Vagina (tissue), 2 donors: ENCODE measurements at regions not wholly inside any gene's neighbourhood (a gene's known extent, or its start where the extent isn't known, plus 50 kb on each side); places are given as distances from the start of the nearest gene placed in this dataset.
A peak's percentile ranks its signal among the peaks of the same experiment; 100 is the strongest.

Experiments
- DNase-seq, 2 donors: peaks; one replicate each; pipeline ENCODE4 v3.0.0-alpha.2; 2017; ENCODE audit errors: extremely low spot score in 2 of 2
- H3K27ac ChIP-seq: fragments of 200-600 bp; sonication (generic); one replicate; pipeline ENCODE4 v1.5.1; 2019
- H3K27me3 ChIP-seq: fragments of 200-600 bp; sonication (generic); one replicate; pipeline ENCODE4 v1.5.1; 2019
- H3K36me3 ChIP-seq, 2 donors: fragments of 200-600 bp; sonication (generic); one replicate each; pipeline ENCODE4 v1.5.1; 2017 to 2019
- H3K4me1 ChIP-seq: fragments of 200-600 bp; sonication (generic); one replicate; pipeline ENCODE4 v1.5.1; 2019
- H3K4me3 ChIP-seq, 2 donors: fragments of 200-600 bp; sonication (generic); 1 replicate in 1 of 2; 2 replicates in 1 of 2; pipeline ENCODE4 v1.5.1; 2016 to 2019
- H3K9me3 ChIP-seq: fragments of 200-600 bp; sonication (generic); one replicate; pipeline ENCODE4 v1.5.1; 2019
- POLR2A ChIP-seq, 2 donors: fragments of 450-650 bp; IDR thresholded peaks; one replicate each; pipeline ENCODE4 v1.6.1; 2017; ENCODE audit warnings: antibody characterized with exemption in 2 of 2, mild to moderate bottlenecking in 2 of 2, moderate library complexity in 2 of 2
- POLR2AphosphoS5 ChIP-seq, 2 donors: sonication (generic); formaldehyde crosslinking; IDR thresholded peaks; one replicate each; pipeline ENCODE4 v1.9.0; 2017; ENCODE audit warnings: antibody characterized with exemption in 2 of 2, mild to moderate bottlenecking in 2 of 2, low read depth in 1 of 2; ENCODE audit not compliant: insufficient read depth in 1 of 2
- intact Hi-C: fragments of 100-400 bp; cut with DNase I; formaldehyde crosslinking; loops from one replicate; pipeline ENCODE4 v1.15.1; 2023
- TF ChIP-seq, protein P1 (sequence below), 3 experiments: fragments of 450-650 bp in 2 of 3; fragments of 200-600 bp in 1 of 3; sonication (generic) in 1 of 3; IDR thresholded peaks; one replicate each; pipeline ENCODE4 v1.5.1; 2017 to 2019; ENCODE audit warnings: antibody characterized with exemption in 3 of 3, mild to moderate bottlenecking in 2 of 3, moderate library complexity in 2 of 3

DNA sequence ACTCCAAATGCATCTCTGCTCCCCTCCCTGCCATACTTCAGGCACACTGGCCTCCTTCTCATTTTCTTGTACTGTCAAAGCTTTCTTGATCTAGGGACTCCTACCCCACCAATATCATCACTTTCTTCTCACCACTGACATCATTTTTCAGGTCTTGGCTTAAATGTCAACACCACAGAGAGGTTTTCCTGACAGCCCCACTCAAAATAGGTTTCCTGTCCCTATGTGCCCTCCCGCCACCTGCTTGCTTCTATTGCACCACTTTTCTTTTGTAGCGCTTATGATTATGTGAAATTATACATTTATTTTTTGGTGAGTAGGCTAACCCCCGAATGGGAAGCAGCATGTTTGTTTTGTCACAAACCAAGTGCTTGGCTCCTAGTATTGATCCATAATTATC, 164.6 kb downstream of the NDFIP2 start:
- H3K4me3 ChIP-seq = no peak overlapping the region
- no peak for DNase-seq
- TF ChIP-seq, protein P1, sequence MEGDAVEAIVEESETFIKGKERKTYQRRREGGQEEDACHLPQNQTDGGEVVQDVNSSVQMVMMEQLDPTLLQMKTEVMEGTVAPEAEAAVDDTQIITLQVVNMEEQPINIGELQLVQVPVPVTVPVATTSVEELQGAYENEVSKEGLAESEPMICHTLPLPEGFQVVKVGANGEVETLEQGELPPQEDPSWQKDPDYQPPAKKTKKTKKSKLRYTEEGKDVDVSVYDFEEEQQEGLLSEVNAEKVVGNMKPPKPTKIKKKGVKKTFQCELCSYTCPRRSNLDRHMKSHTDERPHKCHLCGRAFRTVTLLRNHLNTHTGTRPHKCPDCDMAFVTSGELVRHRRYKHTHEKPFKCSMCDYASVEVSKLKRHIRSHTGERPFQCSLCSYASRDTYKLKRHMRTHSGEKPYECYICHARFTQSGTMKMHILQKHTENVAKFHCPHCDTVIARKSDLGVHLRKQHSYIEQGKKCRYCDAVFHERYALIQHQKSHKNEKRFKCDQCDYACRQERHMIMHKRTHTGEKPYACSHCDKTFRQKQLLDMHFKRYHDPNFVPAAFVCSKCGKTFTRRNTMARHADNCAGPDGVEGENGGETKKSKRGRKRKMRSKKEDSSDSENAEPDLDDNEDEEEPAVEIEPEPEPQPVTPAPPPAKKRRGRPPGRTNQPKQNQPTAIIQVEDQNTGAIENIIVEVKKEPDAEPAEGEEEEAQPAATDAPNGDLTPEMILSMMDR (IDR thresholded peaks at IDR 0.05) = no peak
- TF ChIP-seq POLR2A (IDR thresholded peaks at IDR 0.05) = no peak
- TF ChIP-seq POLR2AphosphoS5 (IDR thresholded peaks at IDR 0.05; ENCODE audit: insufficient read depth in 1 of 2, low read depth in 1 of 2) = no peak
- no peak overlapping the region for H3K27ac ChIP-seq
- H3K27me3 ChIP-seq = no peaks in the 10 kb centered on the region
- intact Hi-C loops = no loop called here
- no peaks in the 10 kb centered on the region for H3K4me1 ChIP-seq
- no peaks in the 10 kb centered on the region for H3K9me3 ChIP-seq
- no peaks in the 10 kb centered on the region for H3K36me3 ChIP-seq

DNA sequence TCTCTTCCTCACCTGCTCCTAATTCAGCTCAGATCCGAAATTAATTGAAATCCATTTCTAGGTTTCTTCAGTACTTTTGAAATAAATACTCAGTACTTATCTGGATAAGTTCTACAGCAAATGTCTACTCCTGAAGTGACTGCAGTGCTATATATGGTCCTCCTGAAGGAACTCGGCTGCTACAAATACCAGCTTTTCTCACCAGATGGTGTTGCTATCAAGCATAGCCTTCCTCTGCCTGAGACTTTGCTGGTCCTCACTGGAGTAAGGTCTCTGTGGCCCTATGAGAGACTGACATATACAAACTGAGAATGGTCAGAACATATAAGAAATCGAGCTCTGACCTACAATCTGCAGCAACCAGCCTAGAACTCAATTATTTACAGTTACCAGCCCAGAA, 161.6 kb downstream of the NDFIP2 start:
- TF ChIP-seq POLR2AphosphoS5 (IDR thresholded peaks at IDR 0.05; ENCODE audit: insufficient read depth in 1 of 2, low read depth in 1 of 2) = no peak
- TF ChIP-seq, protein P1 (IDR thresholded peaks at IDR 0.05) = no peak
- TF ChIP-seq POLR2A (IDR thresholded peaks at IDR 0.05) = no peak
- Histone ChIP-seq H3K36me3 (no peaks in the 10 kb centered on the region), H3K4me3 (no peak overlapping the region), H3K27ac (no peak overlapping the region), H3K27me3 (no peaks in the 10 kb centered on the region), H3K9me3 (no peaks in the 10 kb centered on the region), H3K4me1 (no peaks in the 10 kb centered on the region)
- DNase-seq = no peak
- intact Hi-C loops = no loop called here

DNA sequence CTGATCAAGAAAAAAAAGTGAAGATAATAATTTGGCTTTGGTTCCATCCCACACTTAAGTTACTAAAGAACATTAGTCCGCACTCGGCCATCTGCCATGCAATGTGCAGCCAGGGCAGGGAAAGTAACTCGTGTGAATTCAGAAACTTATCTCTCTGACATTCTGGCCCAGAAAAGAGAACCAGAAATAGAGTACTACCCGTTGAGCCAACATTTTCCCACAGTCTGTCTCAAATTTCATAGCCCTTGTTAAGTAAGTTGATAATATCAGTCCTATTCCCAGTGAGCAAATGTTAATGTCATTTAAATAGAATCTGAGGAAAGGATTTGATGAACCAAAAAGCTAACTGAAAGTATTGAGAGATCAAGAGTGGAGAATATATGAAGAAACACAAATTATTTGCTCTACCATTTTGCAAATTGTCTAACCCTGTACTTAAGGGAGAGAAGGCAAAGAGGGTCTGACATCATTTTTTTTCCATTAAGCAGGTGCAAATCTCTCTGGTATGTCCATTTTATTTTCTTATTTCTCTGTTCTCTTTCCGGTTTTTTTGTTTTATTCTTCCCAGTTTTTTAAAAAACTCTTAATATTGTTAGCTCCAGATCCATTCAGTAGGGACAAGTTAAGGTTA, 156.3 kb downstream of the NDFIP2 start:
- H3K27me3 ChIP-seq = no peaks in the 10 kb centered on the region
- TF ChIP-seq, protein P1 (IDR thresholded peaks at IDR 0.05) = no peak
- TF ChIP-seq POLR2AphosphoS5 (IDR thresholded peaks at IDR 0.05; ENCODE audit: insufficient read depth in 1 of 2, low read depth in 1 of 2) (no peak), POLR2A (IDR thresholded peaks at IDR 0.05) (no peak)
- H3K36me3 ChIP-seq = no peaks in the 10 kb centered on the region
- no peak overlapping the region for H3K4me3 ChIP-seq
- no peak overlapping the region for H3K27ac ChIP-seq
- H3K4me1 ChIP-seq = no peaks in the 10 kb centered on the region
- no peak for DNase-seq
- H3K9me3 ChIP-seq = no peaks in the 10 kb centered on the region
- intact Hi-C loops = no loop called here

DNA sequence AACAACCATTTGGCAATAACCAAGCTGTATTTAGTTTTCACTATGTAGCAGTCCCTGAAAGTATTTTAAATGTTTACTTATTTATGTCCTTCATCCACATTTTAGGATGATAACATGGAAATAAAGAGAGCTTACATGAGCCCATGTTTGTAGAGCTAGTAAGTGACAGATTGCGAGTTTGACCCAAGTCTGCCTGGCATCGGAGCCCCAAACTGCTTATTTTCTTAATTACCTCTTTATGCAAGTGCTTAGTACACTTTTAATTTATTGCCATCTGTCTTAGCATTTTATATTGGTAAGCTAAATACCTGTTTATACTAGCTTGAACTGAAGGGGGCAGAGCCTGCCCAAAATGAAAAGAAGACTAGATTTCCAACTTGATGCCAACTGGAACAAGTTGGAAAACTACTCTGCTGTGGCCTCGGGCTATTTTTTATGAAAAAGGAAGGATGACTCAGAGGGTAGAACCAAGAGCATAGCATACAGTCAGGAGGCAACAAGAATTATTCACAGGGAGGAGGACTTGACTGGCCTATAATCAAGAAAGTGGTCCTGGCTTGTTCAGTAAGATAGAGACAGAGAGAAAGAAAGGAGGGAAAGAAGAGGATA, 150.2 kb downstream of the NDFIP2 start:
- DNase-seq = no peak
- no peak overlapping the region for H3K4me3 ChIP-seq
- no peaks in the 10 kb centered on the region for H3K9me3 ChIP-seq
- no peaks in the 10 kb centered on the region for H3K27me3 ChIP-seq
- peaks cover 14% of the 10 kb centered on the region for H3K4me1 ChIP-seq
- H3K36me3 ChIP-seq = no peaks in the 10 kb centered on the region
- intact Hi-C loops = no loop called here
- TF ChIP-seq POLR2AphosphoS5 (IDR thresholded peaks at IDR 0.05; ENCODE audit: insufficient read depth in 1 of 2, low read depth in 1 of 2) = peak in 1 of 2 donors; percentile 82
- no peak for TF ChIP-seq POLR2A (IDR thresholded peaks at IDR 0.05)
- TF ChIP-seq, protein P1 (IDR thresholded peaks at IDR 0.05) = peak in 1 of 3 experiments; percentile 23
- no peak overlapping the region for H3K27ac ChIP-seq

DNA sequence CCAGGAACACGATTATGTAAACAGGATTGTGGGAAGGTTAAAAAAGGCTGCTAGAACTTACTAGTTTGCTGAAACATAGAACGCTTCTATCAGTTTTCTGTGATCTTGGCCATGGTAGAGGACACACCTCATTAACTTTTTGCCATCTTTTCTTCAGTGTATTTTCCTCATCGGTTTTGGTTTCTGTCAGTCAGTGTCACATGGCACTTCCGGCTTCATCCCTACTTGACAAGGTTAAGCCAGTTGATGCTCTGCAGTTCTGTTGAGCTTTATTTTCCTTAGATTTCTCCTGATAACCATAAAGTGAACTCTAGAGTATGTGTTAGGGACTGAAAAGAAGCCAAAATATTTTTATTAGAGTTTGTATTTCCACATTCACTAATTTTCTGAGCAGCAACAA, 147.5 kb downstream of the NDFIP2 start:
- intact Hi-C loops = no loop called here
- no peaks in the 10 kb centered on the region for H3K27me3 ChIP-seq
- no peaks in the 10 kb centered on the region for H3K9me3 ChIP-seq
- TF ChIP-seq POLR2AphosphoS5 (IDR thresholded peaks at IDR 0.05; ENCODE audit: insufficient read depth in 1 of 2, low read depth in 1 of 2) (no peak), POLR2A (IDR thresholded peaks at IDR 0.05) (no peak)
- TF ChIP-seq, protein P1 (IDR thresholded peaks at IDR 0.05) = no peak
- peaks cover 14% of the 10 kb centered on the region for H3K4me1 ChIP-seq
- no peak overlapping the region for H3K4me3 ChIP-seq
- no peak for DNase-seq
- no peak overlapping the region for H3K27ac ChIP-seq
- no peaks in the 10 kb centered on the region for H3K36me3 ChIP-seq
